ENCODE measurements at regions not wholly inside any gene's neighbourhood (a gene's known extent, or its start where the extent isn't known, plus 50 kb on each side); places are given as distances from the start of the nearest gene placed in this dataset.
"Not testable (repeated sequence)": the region's sequence is repeated elsewhere in the genome, so short reads cannot be mapped to it uniquely, and the experiment has no call there.

GRCh38 chr13:54263868-54264267 is 1235.3 kb downstream of the OLFM4 start:
- Histone ChIP-seq H3K9me3 (ENCODE audit: low read length) (no peaks in the 10 kb centered on the region), H3K79me2 (ENCODE audit: insufficient read depth, low read depth, low read length) (no peaks in the 10 kb centered on the region), H4K20me1 (ENCODE audit: insufficient read depth, low read length) (no peaks in the 10 kb centered on the region), H3K4me1 (ENCODE audit: insufficient read depth, low read length, poor library complexity, severe bottlenecking) (no peaks in the 10 kb centered on the region), H3K36me3 (ENCODE audit: insufficient read depth, low read length) (no peaks in the 10 kb centered on the region), H3K4me3 (ENCODE audit: low read depth, low read length, poor library complexity, severe bottlenecking) (no peak overlapping the region), H3K9me2 (ENCODE audit: insufficient read depth, low read length) (no peaks in the 10 kb centered on the region), H3K27ac (ENCODE audit: low read depth, low read length, poor library complexity, severe bottlenecking) (no peak overlapping the region), H3K4me2 (ENCODE audit: low read length) (no peak overlapping the region), H2AFZ (ENCODE audit: low read length) (no peak overlapping the region)
- no peak for TF ChIP-seq EZH2phosphoT487 (IDR thresholded peaks at IDR 0.05; ENCODE audit: borderline replicate concordance, low read depth, low read length)
- no peak for TF ChIP-seq CTCF (conservative IDR thresholded peaks at IDR 0.05; ENCODE audit: low read length)
- no peak for DNase-seq (ENCODE audit: low spot score)
- BruUV-seq (replicated peaks), result no TSS peak
- intact Hi-C loops (cut with micrococcal nuclease; ENCODE audit: unreplicated experiment), result no loop called here
- CTCF ChIA-PET (ENCODE audit: unreplicated experiment), result no interaction called here
- POLR2A ChIA-PET, result no interaction called here

- intact Hi-C loops (cut with micrococcal nuclease; ENCODE audit: unreplicated experiment); H3K4me1 ChIP-seq (ENCODE audit: insufficient read depth, low read length, poor library complexity, severe bottlenecking); H3K9me3 ChIP-seq (ENCODE audit: low read length); H3K36me3 ChIP-seq (ENCODE audit: insufficient read depth, low read length); H3K79me2 ChIP-seq (ENCODE audit: insufficient read depth, low read depth, low read length); DNase-seq (ENCODE audit: low spot score); H3K4me2 ChIP-seq (ENCODE audit: low read length); H3K4me3 ChIP-seq (ENCODE audit: low read depth, low read length, poor library complexity, severe bottlenecking); H3K9me2 ChIP-seq (ENCODE audit: insufficient read depth, low read length); BruUV-seq (replicated peaks); H4K20me1 ChIP-seq (ENCODE audit: insufficient read depth, low read length); CTCF ChIA-PET (ENCODE audit: unreplicated experiment); H2AFZ ChIP-seq (ENCODE audit: low read length); H3K27ac ChIP-seq (ENCODE audit: low read depth, low read length, poor library complexity, severe bottlenecking); POLR2A ChIA-PET: not testable (repeated sequence)
Observed at GRCh38 chr13:54267253-54267668, 1238.6 kb downstream of the OLFM4 start.

GRCh38 chr13:54268013-54268695 is 1239.5 kb downstream of the OLFM4 start:
- POLR2A ChIA-PET; H4K20me1 ChIP-seq (ENCODE audit: insufficient read depth, low read length); H2AFZ ChIP-seq (ENCODE audit: low read length); DNase-seq (ENCODE audit: low spot score); H3K79me2 ChIP-seq (ENCODE audit: insufficient read depth, low read depth, low read length); H3K4me2 ChIP-seq (ENCODE audit: low read length); H3K4me1 ChIP-seq (ENCODE audit: insufficient read depth, low read length, poor library complexity, severe bottlenecking); intact Hi-C loops (cut with micrococcal nuclease; ENCODE audit: unreplicated experiment); BruUV-seq (replicated peaks); H3K9me3 ChIP-seq (ENCODE audit: low read length); H3K4me3 ChIP-seq (ENCODE audit: low read depth, low read length, poor library complexity, severe bottlenecking); H3K9me2 ChIP-seq (ENCODE audit: insufficient read depth, low read length); H3K36me3 ChIP-seq (ENCODE audit: insufficient read depth, low read length); H3K27ac ChIP-seq (ENCODE audit: low read depth, low read length, poor library complexity, severe bottlenecking); CTCF ChIA-PET (ENCODE audit: unreplicated experiment): not testable (repeated sequence)
